ENCODE measurements at regions not wholly inside any gene's neighbourhood (a gene's known extent, or its start where the extent isn't known, plus 50 kb on each side); places are given as distances from the start of the nearest gene placed in this dataset.

GRCh38 chr1:218917656-218918055, 256.0 kb upstream of the LYPLAL1 start:
- H3K4me3 Mint-ChIP-seq: no peak overlapping the region
- peaks cover 16% of the 10 kb centered on the region for H3K27me3 Mint-ChIP-seq
- peaks cover 5% of the 10 kb centered on the region for H3K9me3 Mint-ChIP-seq
- no peaks in the 10 kb centered on the region for H3K36me3 Mint-ChIP-seq
- no peak for DNase-seq (ENCODE audit: extremely low spot score, unreplicated experiment)
- H3K27ac Mint-ChIP-seq: no peak overlapping the region
- TF ChIP-seq CTCF (conservative IDR thresholded peaks at IDR 0.05): no peak
- H3K4me1 Mint-ChIP-seq (ENCODE audit: unreplicated experiment): peaks cover 7% of the 10 kb centered on the region

- Mint-ChIP-seq H3K4me3 (no peak overlapping the region), H3K27ac (no peak overlapping the region), H3K27me3 (peaks cover 4% of the 10 kb centered on the region), H3K36me3 (no peaks in the 10 kb centered on the region), H3K4me1 (ENCODE audit: unreplicated experiment) (peaks cover 20% of the 10 kb centered on the region), H3K9me3 (no peaks in the 10 kb centered on the region)
- no peak for DNase-seq (ENCODE audit: extremely low spot score, unreplicated experiment)
- no peak for TF ChIP-seq CTCF (conservative IDR thresholded peaks at IDR 0.05)
Observed at GRCh38 chr1:218925777-218926176, 247.9 kb upstream of the LYPLAL1 start.

- Mint-ChIP-seq H3K27ac (no peak overlapping the region), H3K36me3 (no peaks in the 10 kb centered on the region), H3K9me3 (no peaks in the 10 kb centered on the region), H3K27me3 (peaks cover 4% of the 10 kb centered on the region), H3K4me3 (no peak overlapping the region), H3K4me1 (ENCODE audit: unreplicated experiment) (peaks cover 20% of the 10 kb centered on the region)
- DNase-seq (ENCODE audit: extremely low spot score, unreplicated experiment): no peak
- TF ChIP-seq CTCF (conservative IDR thresholded peaks at IDR 0.05): no peak
Observed at GRCh38 chr1:218926631-218927030, 247.0 kb upstream of the LYPLAL1 start.

- Mint-ChIP-seq H3K4me1 (ENCODE audit: unreplicated experiment) (peaks cover 15% of the 10 kb centered on the region), H3K4me3 (no peak overlapping the region), H3K9me3 (no peaks in the 10 kb centered on the region), H3K36me3 (no peaks in the 10 kb centered on the region), H3K27me3 (peaks cover 4% of the 10 kb centered on the region), H3K27ac (no peak overlapping the region)
- TF ChIP-seq CTCF (conservative IDR thresholded peaks at IDR 0.05): no peak
- no peak for DNase-seq (ENCODE audit: extremely low spot score, unreplicated experiment)
Observed at GRCh38 chr1:218930000-218930399, 243.7 kb upstream of the LYPLAL1 start.

- Mint-ChIP-seq H3K27ac (no peak overlapping the region), H3K9me3 (peaks cover 6% of the 10 kb centered on the region), H3K4me1 (ENCODE audit: unreplicated experiment) (peaks cover 13% of the 10 kb centered on the region), H3K27me3 (peaks cover 4% of the 10 kb centered on the region), H3K4me3 (no peak overlapping the region), H3K36me3 (no peaks in the 10 kb centered on the region)
- DNase-seq (ENCODE audit: extremely low spot score, unreplicated experiment): no peak
- no peak for TF ChIP-seq CTCF (conservative IDR thresholded peaks at IDR 0.05)
Observed at GRCh38 chr1:218930472-218931241, 243.0 kb upstream of the LYPLAL1 start.
